ENCODE measurements at regions not wholly inside any gene's neighbourhood (a gene's known extent, or its start where the extent isn't known, plus 50 kb on each side); places are given as distances from the start of the nearest gene placed in this dataset.

DNA sequence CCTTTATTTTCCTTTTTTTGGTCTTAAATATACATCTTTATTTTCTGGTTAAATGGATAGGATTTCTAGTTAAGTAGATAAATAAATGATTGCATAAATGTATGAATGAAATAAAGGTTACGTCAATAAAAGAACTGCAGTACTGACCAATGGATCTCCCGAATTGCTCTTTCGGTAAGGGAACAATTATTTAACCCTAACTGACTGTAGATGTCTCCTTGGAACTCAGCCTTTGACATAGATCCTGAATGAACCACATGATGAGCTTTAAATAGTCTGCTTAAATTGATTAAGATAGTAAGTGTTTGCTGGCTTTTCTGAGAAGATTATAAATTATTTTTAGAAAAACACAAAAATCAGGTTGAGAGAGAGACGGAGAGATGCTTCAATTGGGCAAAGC is 391.0 kb upstream of the SYT1 start:
- TF ChIP-seq, protein P1, sequence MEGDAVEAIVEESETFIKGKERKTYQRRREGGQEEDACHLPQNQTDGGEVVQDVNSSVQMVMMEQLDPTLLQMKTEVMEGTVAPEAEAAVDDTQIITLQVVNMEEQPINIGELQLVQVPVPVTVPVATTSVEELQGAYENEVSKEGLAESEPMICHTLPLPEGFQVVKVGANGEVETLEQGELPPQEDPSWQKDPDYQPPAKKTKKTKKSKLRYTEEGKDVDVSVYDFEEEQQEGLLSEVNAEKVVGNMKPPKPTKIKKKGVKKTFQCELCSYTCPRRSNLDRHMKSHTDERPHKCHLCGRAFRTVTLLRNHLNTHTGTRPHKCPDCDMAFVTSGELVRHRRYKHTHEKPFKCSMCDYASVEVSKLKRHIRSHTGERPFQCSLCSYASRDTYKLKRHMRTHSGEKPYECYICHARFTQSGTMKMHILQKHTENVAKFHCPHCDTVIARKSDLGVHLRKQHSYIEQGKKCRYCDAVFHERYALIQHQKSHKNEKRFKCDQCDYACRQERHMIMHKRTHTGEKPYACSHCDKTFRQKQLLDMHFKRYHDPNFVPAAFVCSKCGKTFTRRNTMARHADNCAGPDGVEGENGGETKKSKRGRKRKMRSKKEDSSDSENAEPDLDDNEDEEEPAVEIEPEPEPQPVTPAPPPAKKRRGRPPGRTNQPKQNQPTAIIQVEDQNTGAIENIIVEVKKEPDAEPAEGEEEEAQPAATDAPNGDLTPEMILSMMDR (IDR thresholded peaks at IDR 0.05), result no peak
- TF ChIP-seq ZFX (IDR thresholded peaks at IDR 0.05; ENCODE audit: borderline replicate concordance), result no peak

Measured in 22Rv1 (cell line).